ENCODE measurements at regions not wholly inside any gene's neighbourhood (a gene's known extent, or its start where the extent isn't known, plus 50 kb on each side); places are given as distances from the start of the nearest gene placed in this dataset.

DNA sequence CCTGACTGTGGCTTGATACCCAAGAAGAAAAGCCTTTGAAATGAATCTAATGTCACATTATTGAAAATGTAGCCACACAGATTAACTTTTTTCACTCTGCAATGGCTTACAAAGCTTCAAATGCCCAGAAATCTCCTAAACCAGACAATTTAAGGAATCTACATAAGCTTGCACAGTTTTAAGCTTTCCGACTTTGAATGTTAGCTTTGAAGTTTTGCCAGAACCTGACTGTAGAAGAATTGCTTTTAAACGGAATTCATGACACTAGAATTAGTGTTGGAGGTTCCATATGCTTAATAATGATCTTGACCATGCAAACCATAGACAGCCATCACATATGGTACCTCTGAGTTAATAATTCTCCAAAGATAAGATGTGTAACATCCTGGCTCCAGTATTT is 798.5 kb upstream of the EPHA7 start:
- no peak overlapping the region for H3K27ac ChIP-seq (ENCODE audit: low read depth in 2 of 2, low read length in 2 of 2)
- H3K9ac ChIP-seq (ENCODE audit: low read depth in 1 of 2, low read length in 2 of 2) = no peak overlapping the region
- H3K9me3 ChIP-seq (ENCODE audit: control insufficient read depth in 2 of 2, low read length in 2 of 2) = no peaks in the 10 kb centered on the region
- no peaks in the 10 kb centered on the region for H3K4me1 ChIP-seq (ENCODE audit: control insufficient read depth in 2 of 2, insufficient read depth in 2 of 2, low read length in 2 of 2)
- H3K27me3 ChIP-seq (ENCODE audit: control insufficient read depth in 2 of 2, insufficient read depth in 2 of 2, low read length in 2 of 2) = no peaks in the 10 kb centered on the region
- no peak overlapping the region for H3K4me3 ChIP-seq (ENCODE audit: low read length in 2 of 2)
- H3K36me3 ChIP-seq (ENCODE audit: control insufficient read depth in 2 of 2, insufficient read depth in 2 of 2, low read length in 2 of 2) = no peaks in the 10 kb centered on the region

DNA sequence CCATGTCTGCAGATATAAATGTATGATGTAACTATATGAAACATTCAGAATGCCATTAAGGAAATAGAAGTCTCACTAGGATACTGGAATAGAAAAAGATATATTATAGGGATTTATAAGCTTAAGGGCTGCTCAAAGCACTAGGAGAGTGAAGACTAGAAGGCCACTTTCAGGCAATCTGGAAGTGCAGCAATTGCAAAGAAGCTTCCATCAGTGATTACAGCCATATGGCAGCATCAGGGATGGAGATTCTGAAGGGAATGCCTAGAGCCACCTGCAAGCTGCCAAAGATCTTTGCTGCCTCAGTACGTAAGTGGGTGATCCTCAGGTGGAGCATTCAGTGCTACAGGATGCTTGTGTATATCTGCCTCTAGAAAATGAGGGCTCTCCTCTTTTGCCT is 796.2 kb upstream of the EPHA7 start:
- H3K27ac ChIP-seq (ENCODE audit: low read depth in 2 of 2, low read length in 2 of 2) = no peak overlapping the region
- no peaks in the 10 kb centered on the region for H3K4me1 ChIP-seq (ENCODE audit: control insufficient read depth in 2 of 2, insufficient read depth in 2 of 2, low read length in 2 of 2)
- H3K36me3 ChIP-seq (ENCODE audit: control insufficient read depth in 2 of 2, insufficient read depth in 2 of 2, low read length in 2 of 2) = no peaks in the 10 kb centered on the region
- no peaks in the 10 kb centered on the region for H3K27me3 ChIP-seq (ENCODE audit: control insufficient read depth in 2 of 2, insufficient read depth in 2 of 2, low read length in 2 of 2)
- H3K4me3 ChIP-seq (ENCODE audit: low read length in 2 of 2) = no peak overlapping the region
- no peak overlapping the region for H3K9ac ChIP-seq (ENCODE audit: low read depth in 1 of 2, low read length in 2 of 2)
- H3K9me3 ChIP-seq (ENCODE audit: control insufficient read depth in 2 of 2, low read length in 2 of 2) = no peaks in the 10 kb centered on the region

DNA sequence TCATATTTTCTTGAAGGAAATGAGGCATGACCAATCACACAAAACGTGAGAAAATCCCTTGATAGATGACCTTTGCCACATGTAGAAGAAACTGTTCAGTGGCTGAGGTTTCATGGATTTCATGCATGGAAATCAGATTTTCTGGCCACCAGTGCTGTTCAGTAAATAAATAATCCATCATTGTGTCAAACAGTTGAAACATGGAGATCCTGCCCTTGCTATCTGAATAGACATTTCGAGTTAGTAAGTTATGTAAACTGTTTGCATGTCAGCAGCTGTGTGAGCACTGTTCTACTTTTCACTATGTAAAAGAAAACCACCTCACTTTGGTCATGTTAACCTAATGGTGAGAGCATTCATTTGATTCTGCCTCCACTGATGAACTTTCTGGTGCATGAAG is 793.9 kb upstream of the EPHA7 start:
- no peaks in the 10 kb centered on the region for H3K4me1 ChIP-seq (ENCODE audit: control insufficient read depth in 2 of 2, insufficient read depth in 2 of 2, low read length in 2 of 2)
- H3K9me3 ChIP-seq (ENCODE audit: control insufficient read depth in 2 of 2, low read length in 2 of 2) = no peaks in the 10 kb centered on the region
- H3K27me3 ChIP-seq (ENCODE audit: control insufficient read depth in 2 of 2, insufficient read depth in 2 of 2, low read length in 2 of 2) = no peaks in the 10 kb centered on the region
- H3K4me3 ChIP-seq (ENCODE audit: low read length in 2 of 2) = no peak overlapping the region
- H3K9ac ChIP-seq (ENCODE audit: low read depth in 1 of 2, low read length in 2 of 2) = no peak overlapping the region
- H3K27ac ChIP-seq (ENCODE audit: low read depth in 2 of 2, low read length in 2 of 2) = no peak overlapping the region
- H3K36me3 ChIP-seq (ENCODE audit: control insufficient read depth in 2 of 2, insufficient read depth in 2 of 2, low read length in 2 of 2) = no peaks in the 10 kb centered on the region

DNA sequence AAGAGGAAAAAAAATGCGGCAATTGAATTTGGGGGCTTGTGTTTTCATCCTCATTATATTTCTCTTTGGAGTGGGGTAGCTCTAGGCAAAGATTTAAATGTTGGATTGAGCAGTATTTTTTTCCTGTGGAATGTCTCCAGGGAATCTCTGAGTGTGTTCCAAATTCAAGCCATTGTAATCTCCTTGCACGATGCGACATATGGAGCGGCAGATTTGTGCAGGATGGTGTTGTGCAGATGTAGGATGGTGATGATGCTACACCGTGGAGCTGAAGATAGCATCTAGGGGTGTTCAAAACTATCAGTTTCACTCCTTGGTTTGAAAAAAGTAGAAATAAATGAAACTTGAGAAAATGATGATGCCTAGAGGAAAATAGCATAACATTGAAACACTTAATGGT is 777.5 kb upstream of the EPHA7 start:
- Histone ChIP-seq H3K27me3 (ENCODE audit: control insufficient read depth in 2 of 2, insufficient read depth in 2 of 2, low read length in 2 of 2) (no peaks in the 10 kb centered on the region), H3K27ac (ENCODE audit: low read depth in 2 of 2, low read length in 2 of 2) (no peak overlapping the region), H3K9me3 (ENCODE audit: control insufficient read depth in 2 of 2, low read length in 2 of 2) (no peaks in the 10 kb centered on the region), H3K4me3 (ENCODE audit: low read length in 2 of 2) (no peak overlapping the region), H3K36me3 (ENCODE audit: control insufficient read depth in 2 of 2, insufficient read depth in 2 of 2, low read length in 2 of 2) (no peaks in the 10 kb centered on the region), H3K9ac (ENCODE audit: low read depth in 1 of 2, low read length in 2 of 2) (no peak overlapping the region), H3K4me1 (ENCODE audit: control insufficient read depth in 2 of 2, insufficient read depth in 2 of 2, low read length in 2 of 2) (no peaks in the 10 kb centered on the region)

DNA sequence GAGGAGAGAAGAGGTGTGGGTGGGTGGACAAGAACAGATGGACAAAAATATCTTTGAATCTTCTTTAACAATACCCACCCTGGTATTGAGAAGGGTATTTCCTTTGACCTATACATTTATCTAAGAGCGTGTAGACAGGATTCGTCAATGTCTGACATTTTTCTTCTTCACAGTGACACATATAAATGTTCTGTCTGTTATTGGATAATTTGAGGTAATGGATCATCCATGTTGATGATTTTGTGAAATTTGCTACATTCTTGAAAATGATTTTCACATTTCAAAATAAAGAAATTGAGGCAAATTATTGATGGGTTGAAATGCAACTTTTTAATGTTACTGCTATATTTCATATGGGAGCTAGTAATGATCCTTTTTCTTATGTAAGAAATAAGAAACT is 770.7 kb upstream of the EPHA7 start:
- H3K27me3 ChIP-seq (ENCODE audit: control insufficient read depth in 2 of 2, insufficient read depth in 2 of 2, low read length in 2 of 2) = no peaks in the 10 kb centered on the region
- H3K4me1 ChIP-seq (ENCODE audit: control insufficient read depth in 2 of 2, insufficient read depth in 2 of 2, low read length in 2 of 2) = no peaks in the 10 kb centered on the region
- H3K36me3 ChIP-seq (ENCODE audit: control insufficient read depth in 2 of 2, insufficient read depth in 2 of 2, low read length in 2 of 2) = no peaks in the 10 kb centered on the region
- no peaks in the 10 kb centered on the region for H3K9me3 ChIP-seq (ENCODE audit: control insufficient read depth in 2 of 2, low read length in 2 of 2)
- H3K9ac ChIP-seq (ENCODE audit: low read depth in 1 of 2, low read length in 2 of 2) = no peak overlapping the region
- no peak overlapping the region for H3K27ac ChIP-seq (ENCODE audit: low read depth in 2 of 2, low read length in 2 of 2)
- no peak overlapping the region for H3K4me3 ChIP-seq (ENCODE audit: low read length in 2 of 2)

DNA sequence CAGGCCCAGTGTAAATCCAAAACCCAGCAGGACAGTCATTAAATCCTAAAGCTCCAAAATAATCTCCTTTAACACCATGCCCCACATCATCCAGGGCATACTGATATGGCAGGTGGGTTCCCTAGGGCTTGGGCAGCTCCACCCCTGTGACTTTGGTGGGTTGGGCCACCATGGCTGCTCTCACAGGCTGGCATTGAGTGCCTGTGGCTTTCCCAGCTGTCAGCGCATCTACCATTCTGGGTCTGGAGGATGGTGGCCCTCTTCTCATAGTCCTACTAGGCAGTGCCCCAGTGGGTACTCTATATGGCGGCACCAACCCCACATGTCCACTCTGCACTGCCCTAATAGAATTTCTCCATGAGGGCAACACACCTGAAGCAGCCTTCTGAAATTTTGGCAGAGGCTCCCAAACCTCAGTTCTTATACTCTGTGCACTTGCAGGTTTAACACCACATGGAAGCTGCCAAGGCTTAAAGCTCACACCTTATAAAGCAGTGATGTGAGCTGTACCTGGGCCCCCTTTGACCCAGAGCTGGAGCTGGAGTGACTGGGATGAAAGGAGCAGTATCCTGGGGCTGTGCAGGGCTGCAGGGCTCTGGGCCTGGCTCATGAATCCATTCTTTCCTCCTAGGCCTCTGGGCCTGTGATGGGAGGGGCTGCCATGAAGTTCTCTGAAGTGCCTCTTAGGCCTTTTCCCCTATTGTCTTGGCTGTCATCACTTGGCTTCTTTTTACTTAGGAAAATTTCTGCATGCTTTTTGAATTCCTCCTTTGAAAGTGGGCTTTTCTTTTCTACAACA is 765.5 kb upstream of the EPHA7 start:
- Histone ChIP-seq H3K9ac (ENCODE audit: low read depth in 1 of 2, low read length in 2 of 2) (no peak overlapping the region), H3K4me3 (ENCODE audit: low read length in 2 of 2) (no peak overlapping the region), H3K27ac (ENCODE audit: low read depth in 2 of 2, low read length in 2 of 2) (no peak overlapping the region), H3K36me3 (ENCODE audit: control insufficient read depth in 2 of 2, insufficient read depth in 2 of 2, low read length in 2 of 2) (no peaks in the 10 kb centered on the region), H3K4me1 (ENCODE audit: control insufficient read depth in 2 of 2, insufficient read depth in 2 of 2, low read length in 2 of 2) (no peaks in the 10 kb centered on the region), H3K27me3 (ENCODE audit: control insufficient read depth in 2 of 2, insufficient read depth in 2 of 2, low read length in 2 of 2) (no peaks in the 10 kb centered on the region), H3K9me3 (ENCODE audit: control insufficient read depth in 2 of 2, low read length in 2 of 2) (no peaks in the 10 kb centered on the region)

DNA sequence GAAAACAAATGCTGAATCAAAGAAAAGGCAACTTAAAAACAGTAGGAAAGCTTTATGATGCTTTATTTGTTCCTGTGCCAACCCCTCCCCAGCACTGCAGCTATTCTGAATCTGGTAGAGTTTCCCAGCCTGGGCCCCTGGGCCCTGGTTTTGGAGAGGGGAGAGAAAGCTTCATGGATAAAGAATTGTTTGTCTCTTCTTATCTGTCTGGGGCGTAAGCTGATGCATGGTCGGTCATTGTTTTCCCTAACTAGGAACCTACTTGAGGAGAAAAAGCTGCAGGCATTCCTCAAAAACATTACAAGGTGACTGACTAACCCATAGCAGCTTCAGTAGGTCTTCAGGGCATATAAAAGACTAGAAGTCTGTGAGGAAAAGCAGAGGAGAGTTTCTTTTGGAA is 758.1 kb upstream of the EPHA7 start:
- Histone ChIP-seq H3K4me3 (ENCODE audit: low read length in 2 of 2) (no peak overlapping the region), H3K4me1 (ENCODE audit: control insufficient read depth in 2 of 2, insufficient read depth in 2 of 2, low read length in 2 of 2) (no peaks in the 10 kb centered on the region), H3K27ac (ENCODE audit: low read depth in 2 of 2, low read length in 2 of 2) (no peak overlapping the region), H3K9ac (ENCODE audit: low read depth in 1 of 2, low read length in 2 of 2) (no peak overlapping the region), H3K27me3 (ENCODE audit: control insufficient read depth in 2 of 2, insufficient read depth in 2 of 2, low read length in 2 of 2) (no peaks in the 10 kb centered on the region), H3K9me3 (ENCODE audit: control insufficient read depth in 2 of 2, low read length in 2 of 2) (no peaks in the 10 kb centered on the region), H3K36me3 (ENCODE audit: control insufficient read depth in 2 of 2, insufficient read depth in 2 of 2, low read length in 2 of 2) (no peaks in the 10 kb centered on the region)

DNA sequence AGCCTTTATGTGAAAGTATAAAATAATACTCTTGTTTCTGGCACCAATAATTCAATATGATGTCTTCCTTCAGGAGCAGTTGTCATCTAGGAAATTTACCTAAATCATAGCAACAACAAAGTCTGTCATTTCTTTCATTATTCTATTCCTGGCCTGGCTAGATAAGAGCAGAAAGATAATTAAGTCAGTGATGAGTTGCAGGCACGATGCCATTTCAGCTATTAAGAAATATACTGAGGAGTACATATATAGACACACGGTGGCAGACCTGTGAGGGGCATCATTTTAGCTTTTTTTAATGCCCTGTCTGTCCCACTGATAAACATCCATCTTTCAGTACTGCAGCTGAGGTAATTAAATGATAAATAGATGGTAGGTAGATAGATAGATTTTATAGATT is 756.1 kb upstream of the EPHA7 start:
- Histone ChIP-seq H3K27ac (ENCODE audit: low read depth in 2 of 2, low read length in 2 of 2) (no peak overlapping the region), H3K27me3 (ENCODE audit: control insufficient read depth in 2 of 2, insufficient read depth in 2 of 2, low read length in 2 of 2) (no peaks in the 10 kb centered on the region), H3K4me3 (ENCODE audit: low read length in 2 of 2) (no peak overlapping the region), H3K36me3 (ENCODE audit: control insufficient read depth in 2 of 2, insufficient read depth in 2 of 2, low read length in 2 of 2) (no peaks in the 10 kb centered on the region), H3K9me3 (ENCODE audit: control insufficient read depth in 2 of 2, low read length in 2 of 2) (no peaks in the 10 kb centered on the region), H3K4me1 (ENCODE audit: control insufficient read depth in 2 of 2, insufficient read depth in 2 of 2, low read length in 2 of 2) (no peaks in the 10 kb centered on the region), H3K9ac (ENCODE audit: low read depth in 1 of 2, low read length in 2 of 2) (no peak overlapping the region)

DNA sequence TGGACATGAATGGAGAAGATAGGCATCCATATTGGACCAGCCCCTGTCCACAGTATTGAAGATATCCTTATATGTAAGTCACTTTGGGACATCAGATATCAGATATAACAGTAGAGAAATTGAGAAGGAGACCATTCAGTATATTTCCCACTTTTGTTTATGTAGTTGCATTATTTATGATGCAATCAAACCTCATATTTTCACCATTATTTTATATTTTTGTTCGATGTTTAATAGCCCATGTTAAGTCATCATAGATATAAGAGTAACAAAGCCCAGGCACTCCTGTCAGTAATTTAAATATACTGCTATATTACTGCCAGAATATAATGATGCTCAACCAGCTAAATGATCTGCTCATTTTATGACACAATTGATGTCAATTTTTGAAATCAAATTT is 744.5 kb upstream of the EPHA7 start:
- H3K9me3 ChIP-seq (ENCODE audit: control insufficient read depth in 2 of 2, low read length in 2 of 2) = no peaks in the 10 kb centered on the region
- H3K27me3 ChIP-seq (ENCODE audit: control insufficient read depth in 2 of 2, insufficient read depth in 2 of 2, low read length in 2 of 2) = no peaks in the 10 kb centered on the region
- H3K4me3 ChIP-seq (ENCODE audit: low read length in 2 of 2) = no peak overlapping the region
- no peaks in the 10 kb centered on the region for H3K36me3 ChIP-seq (ENCODE audit: control insufficient read depth in 2 of 2, insufficient read depth in 2 of 2, low read length in 2 of 2)
- no peak overlapping the region for H3K9ac ChIP-seq (ENCODE audit: low read depth in 1 of 2, low read length in 2 of 2)
- no peaks in the 10 kb centered on the region for H3K4me1 ChIP-seq (ENCODE audit: control insufficient read depth in 2 of 2, insufficient read depth in 2 of 2, low read length in 2 of 2)
- no peak overlapping the region for H3K27ac ChIP-seq (ENCODE audit: low read depth in 2 of 2, low read length in 2 of 2)

DNA sequence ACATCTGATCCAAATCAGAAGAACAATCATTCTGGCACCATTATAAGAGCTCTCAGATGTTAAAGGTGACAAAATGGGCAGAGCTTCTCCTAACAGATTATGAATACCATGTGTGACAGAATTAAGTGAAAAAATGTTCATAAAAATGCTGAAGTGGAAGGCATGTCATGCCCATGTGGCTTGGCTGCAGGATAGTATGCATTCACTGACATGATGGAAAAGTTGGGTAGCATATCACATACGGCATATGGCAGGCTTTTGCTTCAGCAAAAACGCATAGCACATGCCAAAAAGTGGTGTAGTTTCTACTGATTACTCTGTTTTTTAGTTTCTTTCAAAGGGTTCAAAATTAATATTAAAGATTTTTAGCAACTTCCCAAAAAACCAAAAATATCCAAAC is 731.5 kb upstream of the EPHA7 start:
- Histone ChIP-seq H3K27ac (ENCODE audit: low read depth in 2 of 2, low read length in 2 of 2) (no peak overlapping the region), H3K9ac (ENCODE audit: low read depth in 1 of 2, low read length in 2 of 2) (no peak overlapping the region), H3K36me3 (ENCODE audit: control insufficient read depth in 2 of 2, insufficient read depth in 2 of 2, low read length in 2 of 2) (no peaks in the 10 kb centered on the region), H3K4me1 (ENCODE audit: control insufficient read depth in 2 of 2, insufficient read depth in 2 of 2, low read length in 2 of 2) (no peaks in the 10 kb centered on the region), H3K9me3 (ENCODE audit: control insufficient read depth in 2 of 2, low read length in 2 of 2) (no peaks in the 10 kb centered on the region), H3K4me3 (ENCODE audit: low read length in 2 of 2) (no peak overlapping the region), H3K27me3 (ENCODE audit: control insufficient read depth in 2 of 2, insufficient read depth in 2 of 2, low read length in 2 of 2) (no peaks in the 10 kb centered on the region)

DNA sequence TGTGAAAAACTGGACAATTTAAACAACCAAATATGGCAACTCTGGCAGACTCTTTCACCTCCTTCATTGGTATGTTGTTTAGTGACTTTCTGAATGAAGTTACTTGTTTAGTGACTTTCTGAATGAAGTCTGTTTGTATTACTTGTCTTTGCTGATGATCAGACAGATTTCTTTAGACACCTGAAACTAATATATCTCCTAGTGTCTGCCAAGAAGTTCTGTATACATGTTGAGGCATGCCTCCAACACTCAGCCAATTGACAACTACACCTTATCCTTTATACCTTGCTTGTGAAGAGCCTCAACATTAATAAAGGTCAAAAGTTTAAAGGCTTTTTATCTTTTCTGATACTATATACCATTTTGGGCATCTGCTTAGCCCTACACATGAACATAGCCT is 725.4 kb upstream of the EPHA7 start:
- H3K36me3 ChIP-seq (ENCODE audit: control insufficient read depth in 2 of 2, insufficient read depth in 2 of 2, low read length in 2 of 2) = no peaks in the 10 kb centered on the region
- H3K27me3 ChIP-seq (ENCODE audit: control insufficient read depth in 2 of 2, insufficient read depth in 2 of 2, low read length in 2 of 2) = no peaks in the 10 kb centered on the region
- H3K9me3 ChIP-seq (ENCODE audit: control insufficient read depth in 2 of 2, low read length in 2 of 2) = no peaks in the 10 kb centered on the region
- no peak overlapping the region for H3K27ac ChIP-seq (ENCODE audit: low read depth in 2 of 2, low read length in 2 of 2)
- H3K4me1 ChIP-seq (ENCODE audit: control insufficient read depth in 2 of 2, insufficient read depth in 2 of 2, low read length in 2 of 2) = no peaks in the 10 kb centered on the region
- H3K4me3 ChIP-seq (ENCODE audit: low read length in 2 of 2) = no peak overlapping the region
- H3K9ac ChIP-seq (ENCODE audit: low read depth in 1 of 2, low read length in 2 of 2) = no peak overlapping the region
